Myocyte (in vitro differentiated cells): ENCODE measurements at regions not wholly inside any gene's neighbourhood (a gene's known extent, or its start where the extent isn't known, plus 50 kb on each side); places are given as distances from the start of the nearest gene placed in this dataset.

Source experiments
- DNase-seq: peaks from one replicate; pipeline ENCODE4 v3.0.0-alpha.2; 2012; ENCODE audit warnings: low read depth

DNA sequence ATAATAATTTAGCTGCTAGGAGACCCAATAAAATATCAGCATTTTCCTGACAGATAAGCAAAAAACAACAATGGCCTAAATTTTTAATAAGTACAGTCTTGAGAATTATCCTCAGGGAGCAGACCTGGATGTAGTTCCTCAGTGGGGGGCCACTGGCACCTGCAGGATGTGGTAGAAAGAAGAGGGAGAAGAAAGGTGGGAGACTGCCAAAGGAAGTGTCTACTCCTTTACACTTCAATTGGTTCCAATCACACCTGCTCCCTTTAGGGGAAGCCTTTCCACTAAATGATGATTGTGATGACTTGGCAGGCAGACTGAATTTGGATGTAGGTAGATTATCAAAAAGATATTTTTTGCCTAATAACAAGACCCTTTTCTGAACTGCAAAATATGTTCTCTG is 353.0 kb upstream of the SATB1 start:
- DNase-seq: no peak

DNA sequence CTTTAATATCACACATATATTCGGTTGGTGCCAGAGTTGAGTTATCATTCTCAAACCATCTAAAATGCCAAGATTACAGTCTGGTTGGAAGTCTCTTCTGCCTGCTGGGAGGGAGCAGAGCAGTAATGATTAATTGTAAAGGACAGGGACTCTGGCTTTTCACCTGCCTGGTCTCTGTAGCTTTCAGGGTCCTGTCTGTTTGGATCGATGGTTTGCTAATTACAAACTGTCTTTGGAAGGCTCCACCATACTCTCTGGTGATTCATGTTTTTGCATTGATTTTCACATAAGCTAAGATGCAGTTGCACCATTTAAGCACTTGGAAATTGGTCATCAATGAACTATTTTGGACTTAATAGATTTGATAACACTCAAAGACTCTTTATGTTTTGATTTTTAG is 350.4 kb upstream of the SATB1 start:
- no peak for DNase-seq

DNA sequence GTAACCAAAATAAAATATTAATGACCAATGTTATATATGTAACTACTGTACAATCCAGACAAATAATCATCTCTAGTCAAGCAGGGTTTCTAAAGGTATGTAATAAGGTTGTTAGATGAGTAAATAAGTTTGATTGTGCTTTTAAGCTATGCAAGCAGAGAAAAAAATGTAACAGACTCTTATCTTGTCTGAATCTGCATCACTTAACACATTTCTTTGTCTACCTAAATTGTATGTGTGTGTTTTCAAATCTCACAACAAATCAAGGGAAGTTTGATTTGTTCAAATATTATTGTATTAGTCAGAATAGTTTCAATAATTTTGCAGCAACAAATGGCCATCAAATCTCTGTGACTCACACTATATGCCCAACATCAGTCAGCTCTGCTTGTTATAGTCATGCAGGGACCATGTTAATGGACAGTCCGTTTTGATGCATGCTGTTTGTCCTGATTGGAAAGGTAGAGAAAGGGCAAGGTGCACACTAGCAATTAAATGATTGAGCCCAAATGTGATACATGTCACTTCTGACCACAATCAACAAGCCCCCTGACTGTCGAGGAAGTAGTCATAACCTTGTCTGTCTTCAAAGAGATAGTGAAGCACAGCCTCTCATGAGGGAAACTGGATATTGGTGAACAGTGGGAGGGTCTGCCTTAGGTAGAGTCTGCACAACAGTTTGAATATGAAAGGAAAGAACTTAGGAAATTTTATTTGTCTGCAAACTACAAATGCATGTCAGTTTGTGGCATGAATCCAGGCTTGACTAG is 349.4 kb upstream of the SATB1 start:
- no peak for DNase-seq

DNA sequence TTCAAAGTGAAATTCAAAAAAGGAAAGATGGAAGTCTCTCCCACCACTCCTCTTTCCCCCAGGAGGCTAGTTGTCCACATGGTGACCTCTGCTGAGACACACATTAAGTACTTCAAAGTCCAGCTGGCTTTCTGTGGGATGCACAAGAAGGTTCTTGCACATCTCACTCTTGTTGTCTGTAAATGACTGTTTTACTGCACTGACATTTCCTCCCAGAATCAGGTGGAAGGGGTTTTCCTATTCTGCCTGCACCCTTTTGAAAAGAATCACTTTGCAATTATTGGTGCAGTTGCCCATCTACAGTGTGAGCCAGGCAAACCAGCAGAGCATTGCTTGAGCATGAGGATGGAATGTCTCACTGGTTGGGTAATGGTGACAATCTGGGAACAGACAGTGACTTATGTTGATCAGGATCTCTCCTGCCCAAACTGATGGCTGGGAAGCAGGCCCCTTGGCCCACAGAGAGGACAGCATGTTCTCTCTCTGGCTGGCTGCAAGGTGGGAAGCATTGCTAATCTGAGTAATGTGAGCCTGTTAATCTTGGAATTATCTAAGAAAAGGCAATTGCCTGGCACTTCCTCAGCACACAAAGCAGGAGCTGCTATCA is 347.7 kb upstream of the SATB1 start:
- DNase-seq: peak; percentile 52

DNA sequence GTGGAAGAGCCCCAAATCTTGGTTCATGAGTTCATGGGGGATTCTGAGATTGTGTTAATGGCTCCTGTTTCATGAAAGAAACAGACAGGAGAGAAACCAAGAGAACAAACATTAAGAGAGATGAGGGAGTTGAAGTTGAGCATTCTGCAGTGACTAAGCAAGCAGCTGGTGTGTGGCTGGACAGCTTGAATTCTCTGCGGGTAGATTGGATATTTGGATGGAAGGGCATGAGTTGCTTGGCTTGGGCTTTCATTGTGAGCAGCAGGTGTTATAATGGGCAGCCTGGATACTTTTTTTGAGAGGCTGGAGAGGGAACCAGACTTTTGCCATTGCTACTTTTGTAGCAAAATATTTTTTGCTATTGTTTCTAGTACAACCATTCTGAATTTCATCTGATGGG is 346.8 kb upstream of the SATB1 start:
- peak; percentile 65 for DNase-seq

DNA sequence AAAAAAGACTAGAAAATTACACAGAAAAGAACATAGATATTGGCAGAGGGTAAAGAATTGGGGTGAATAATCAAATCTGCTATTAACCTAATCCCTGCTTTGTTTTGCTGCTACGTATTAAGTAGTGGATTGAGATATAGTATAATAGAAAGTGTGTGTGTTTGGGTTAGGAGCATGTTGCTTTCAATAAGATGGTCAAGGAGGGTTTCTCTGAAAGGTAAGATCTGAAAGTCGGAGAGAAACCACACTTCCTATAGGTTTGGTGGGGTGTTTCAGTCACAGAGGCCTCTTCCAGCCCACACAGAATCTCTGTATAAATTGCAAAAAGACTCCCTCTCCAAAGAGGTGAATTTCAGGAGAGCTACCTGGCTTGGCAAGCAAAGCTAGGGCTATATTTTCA is 345.7 kb upstream of the SATB1 start:
- no peak for DNase-seq

DNA sequence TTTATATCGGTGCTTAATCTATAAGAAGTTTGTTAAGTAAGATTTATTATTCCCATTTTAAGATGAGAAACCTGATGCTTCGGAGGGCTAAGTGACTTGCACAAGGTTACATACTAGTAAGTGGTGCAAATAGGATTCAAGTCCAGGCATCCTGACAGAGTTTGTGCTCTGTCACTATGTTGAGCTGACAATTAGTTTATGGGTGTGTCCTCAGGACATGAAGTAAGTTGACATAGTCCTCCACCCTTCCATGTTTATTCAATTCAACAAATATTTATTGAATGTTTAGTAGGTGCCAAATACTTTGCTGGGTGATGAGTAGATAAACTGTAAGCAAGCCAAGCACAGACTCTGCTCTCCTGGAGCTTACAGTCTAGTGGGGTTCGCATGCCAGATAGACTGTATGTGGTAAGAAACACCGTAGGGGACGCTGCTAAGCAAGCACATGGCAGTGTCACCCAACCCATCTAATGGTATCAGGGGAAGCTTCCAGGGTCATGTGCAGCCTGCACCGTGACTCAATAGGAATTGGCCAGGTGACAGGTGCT is 342.7 kb upstream of the SATB1 start:
- DNase-seq: no peak

DNA sequence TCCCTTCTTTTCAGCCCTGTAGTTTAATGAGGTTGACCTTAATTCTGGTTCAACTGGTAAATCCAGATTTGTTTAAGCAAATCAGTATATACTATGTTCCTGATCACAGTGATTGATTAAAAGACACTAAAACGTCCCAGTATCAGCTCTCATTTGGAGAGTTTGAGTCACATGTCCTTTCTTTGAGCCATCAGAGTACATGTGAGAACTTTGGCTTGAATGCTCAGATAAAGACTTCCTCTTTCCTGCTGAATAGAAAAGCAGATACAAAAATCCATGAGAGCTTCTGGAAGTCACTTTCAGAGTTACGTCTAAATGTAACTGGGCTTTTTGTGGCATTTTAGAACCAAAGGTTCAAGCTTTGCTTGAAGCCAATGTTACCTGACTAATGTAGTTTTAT is 341.8 kb upstream of the SATB1 start:
- no peak for DNase-seq

DNA sequence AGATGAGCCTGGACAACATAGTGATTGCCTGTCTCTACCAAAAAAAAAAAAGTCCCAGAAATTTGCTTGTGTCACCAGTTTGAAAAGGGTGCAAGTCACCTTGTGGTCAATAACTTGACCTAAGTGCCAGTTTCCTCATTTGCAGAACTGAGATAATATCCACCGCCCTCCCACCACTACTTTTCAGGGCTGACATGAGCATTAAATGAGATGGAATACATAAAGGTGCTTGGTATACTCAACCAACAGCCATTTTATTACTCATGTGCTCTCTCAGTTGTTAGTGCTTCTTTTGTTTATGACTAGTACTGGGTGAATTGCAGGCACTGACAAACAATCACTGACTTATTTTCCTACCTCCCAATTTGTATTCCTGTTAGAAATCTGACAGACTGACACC is 340.5 kb upstream of the SATB1 start:
- no peak for DNase-seq

DNA sequence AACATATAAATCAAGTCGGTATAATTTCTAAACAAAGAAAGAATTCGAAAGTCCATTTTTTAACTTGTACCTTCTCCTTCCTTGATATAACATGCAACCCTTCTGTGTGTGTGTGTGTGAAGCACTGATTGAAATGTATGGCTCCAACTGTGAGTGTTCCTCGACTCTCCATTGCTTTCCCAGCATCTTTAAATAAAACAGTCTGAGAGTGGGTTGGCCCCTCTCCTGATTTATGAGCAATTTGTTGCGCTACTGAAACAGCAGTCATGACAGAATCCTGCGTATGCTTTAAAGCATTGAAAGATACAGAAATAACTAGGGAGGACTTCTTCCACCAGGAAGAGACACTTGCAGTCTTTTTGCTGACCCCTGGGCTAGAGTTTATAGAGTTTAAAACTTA is 340.0 kb upstream of the SATB1 start:
- DNase-seq: no peak

DNA sequence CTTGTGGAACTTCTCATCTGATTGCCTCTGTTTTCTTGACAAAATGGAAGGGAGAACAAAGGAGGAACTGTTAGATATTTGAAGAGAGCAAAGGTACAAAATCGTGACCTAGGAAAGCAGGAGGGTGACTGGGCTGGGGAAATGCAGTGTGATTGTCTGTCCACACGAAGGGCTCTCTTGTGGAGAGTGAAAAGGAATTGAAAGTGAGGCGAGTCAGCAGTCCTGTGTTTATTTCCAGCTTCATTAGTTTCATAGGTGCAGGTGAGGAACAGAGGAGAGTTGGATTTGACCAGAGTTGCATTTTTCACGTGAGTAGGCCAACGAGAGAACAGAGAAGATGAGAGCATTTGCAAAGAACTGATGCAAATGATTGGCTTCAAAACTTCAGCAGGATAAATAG is 336.4 kb upstream of the SATB1 start:
- DNase-seq: no peak

DNA sequence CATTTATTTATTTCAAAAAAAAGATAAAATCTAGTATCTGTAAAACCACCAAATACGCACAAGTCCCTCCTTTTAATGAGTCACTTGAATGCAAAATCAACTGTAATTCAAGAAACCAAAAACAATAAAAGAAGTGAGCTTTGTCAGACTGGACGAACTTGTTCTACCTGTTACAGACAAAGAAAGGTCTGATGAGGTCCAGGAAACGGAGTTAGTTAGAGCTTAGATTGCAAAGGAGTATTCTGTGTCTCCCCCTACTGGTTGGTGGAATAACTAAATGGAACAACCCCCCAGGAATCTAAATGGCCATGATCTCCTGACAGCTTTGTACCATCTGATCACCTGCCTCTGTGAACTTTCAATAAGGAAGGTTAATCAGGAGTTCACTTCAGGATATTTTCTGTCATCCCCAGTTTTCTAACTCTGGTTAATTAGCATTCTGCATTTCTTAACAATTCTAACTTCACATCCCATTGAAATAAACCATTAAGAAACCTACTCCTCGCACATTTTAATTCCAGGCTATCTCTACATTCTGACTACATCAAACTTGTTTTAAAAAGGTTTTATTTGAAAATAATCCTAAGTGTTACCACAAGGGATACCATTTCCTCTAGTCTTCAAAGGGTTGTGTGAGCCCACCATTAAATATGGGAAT is 333.0 kb upstream of the SATB1 start:
- peak; percentile 6 for DNase-seq

DNA sequence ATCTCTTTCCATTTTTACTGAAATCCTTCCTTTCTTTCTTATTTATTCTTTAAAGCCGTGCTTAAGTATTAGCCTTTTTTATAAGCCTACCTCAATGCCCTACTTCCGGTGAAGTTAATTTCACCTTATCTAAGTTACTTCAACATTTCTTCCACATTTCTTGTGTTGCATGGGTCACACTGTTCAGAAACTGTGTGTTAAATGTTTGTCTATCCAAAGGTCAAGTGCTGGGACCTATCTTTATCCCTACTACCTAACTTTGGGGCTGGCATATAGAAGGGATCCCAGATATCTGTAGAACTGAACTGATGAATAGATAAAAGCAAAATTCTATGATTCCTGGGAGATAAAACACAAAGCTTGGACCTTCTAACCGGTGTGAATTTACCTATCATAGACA is 332.3 kb upstream of the SATB1 start:
- DNase-seq: no peak

DNA sequence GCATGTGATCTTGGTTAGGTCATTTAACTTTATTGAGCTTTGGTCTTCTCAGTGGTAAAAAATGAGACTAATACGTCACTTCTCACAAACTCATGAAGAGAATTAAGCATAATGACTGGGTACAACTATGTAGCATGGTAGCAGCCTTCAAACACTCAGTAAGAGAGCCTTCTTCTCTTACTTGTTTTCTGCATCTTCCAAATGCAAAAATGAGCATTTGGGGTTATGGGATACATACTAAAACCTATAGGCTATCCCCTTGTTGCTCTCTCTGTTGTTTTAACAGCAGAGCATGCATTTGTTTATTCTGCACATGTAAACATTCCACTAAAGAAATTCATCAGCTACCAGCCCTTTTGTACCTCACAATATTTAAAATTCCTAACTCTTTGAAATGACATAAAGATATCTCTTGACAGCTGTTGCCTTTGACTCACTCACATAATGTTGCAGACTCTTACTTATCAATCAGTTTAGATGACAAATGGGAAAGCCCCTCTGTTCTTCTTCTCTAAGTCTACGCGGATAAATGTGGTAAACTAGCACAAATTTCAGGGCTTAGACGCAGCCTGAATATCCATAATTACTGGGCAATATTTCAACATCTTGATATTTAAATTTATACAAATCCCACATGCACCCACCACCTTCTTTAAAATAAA is 327.3 kb upstream of the SATB1 start:
- DNase-seq: no peak

DNA sequence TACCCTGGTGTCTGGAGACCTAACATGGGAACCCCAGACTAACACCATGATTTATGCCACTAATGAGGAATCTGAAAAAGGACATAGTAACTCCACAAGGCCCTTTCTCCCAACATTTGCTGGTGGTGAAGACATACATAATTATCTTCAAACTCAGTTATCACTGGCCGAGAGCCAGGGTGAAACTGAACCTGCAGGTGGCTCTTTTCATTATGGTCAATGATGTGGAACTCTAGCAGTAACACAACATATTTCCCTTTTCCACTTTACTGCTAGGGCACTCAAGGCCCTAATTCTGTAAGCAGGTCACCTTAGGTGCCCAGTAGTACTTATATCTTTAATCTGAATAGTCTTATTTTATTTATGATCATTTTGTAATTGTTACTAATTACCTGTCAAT is 326.4 kb upstream of the SATB1 start:
- no peak for DNase-seq

DNA sequence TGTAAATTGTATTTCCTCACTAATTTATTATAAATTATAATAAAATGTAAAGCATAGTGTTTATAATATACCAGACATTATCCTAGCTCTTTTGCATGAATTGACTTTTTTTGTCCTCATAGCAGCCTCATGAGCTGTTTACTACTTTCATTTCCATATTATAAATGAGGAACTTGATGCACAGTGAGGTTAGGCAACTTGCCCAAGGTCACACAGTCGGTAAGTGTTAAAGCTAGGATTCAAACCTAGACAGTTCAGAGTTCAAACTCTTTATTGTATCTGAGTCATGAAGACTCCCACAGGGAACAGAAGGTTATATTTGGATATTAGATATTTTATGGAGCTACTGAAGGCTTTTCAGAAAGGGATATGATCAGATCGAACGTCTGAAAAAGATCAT is 322.2 kb upstream of the SATB1 start:
- DNase-seq: no peak

DNA sequence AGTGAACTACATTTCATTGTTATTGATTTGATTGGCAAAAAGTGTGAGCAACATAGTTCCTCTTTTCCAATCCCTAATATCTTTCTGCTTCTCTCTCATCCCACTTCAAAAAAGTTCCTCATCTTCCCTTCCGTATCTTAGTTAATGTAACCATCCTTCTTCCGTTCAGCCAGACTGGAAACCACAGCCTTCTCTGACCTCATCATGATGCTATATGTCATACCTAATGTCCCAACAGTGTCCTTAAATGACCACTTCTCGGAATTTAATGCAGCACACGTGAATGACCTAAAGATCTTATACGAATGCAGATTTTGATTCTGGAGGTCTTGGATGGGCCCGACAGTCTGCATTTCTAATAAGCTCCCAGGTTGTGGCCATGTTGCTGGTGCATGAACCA is 320.3 kb upstream of the SATB1 start:
- no peak for DNase-seq

DNA sequence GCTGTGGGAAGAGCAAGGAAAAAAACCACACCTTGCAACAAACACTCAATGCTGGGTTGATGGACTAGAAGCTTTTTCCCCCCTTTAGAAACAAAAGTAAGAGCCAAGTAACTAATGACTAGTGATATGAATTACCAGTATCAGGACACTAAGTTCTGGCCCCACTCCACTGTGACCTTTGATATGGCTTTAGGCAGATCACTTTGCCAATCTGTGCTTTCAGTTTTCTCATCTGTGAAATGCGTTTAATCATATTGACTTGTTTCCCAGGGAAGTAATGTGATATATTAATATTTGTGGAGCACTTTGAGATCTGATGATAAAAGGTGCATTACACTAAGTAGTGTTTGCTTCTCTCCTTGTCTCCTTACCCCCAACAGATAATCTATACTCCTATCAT is 319.3 kb upstream of the SATB1 start:
- no peak for DNase-seq

DNA sequence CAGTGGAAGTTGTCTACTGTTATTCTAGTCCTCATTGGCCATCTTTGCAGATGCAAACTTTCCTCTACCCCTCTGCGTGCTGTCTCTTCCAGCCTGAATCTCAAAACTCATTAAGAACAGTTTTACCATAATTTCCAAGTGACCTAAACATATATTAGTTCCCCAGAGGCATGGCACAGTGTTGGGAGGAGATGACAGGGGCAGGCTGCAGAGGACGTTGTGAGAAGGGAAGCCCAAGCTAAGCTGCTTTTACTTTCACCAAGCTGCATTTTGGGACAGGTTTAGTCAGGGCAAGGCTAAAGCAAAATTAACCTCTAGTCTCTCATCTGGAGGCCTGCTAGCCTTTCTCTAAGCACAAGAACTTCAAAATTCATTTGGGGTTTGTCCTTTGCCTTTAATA is 318.6 kb upstream of the SATB1 start:
- DNase-seq: no peak

DNA sequence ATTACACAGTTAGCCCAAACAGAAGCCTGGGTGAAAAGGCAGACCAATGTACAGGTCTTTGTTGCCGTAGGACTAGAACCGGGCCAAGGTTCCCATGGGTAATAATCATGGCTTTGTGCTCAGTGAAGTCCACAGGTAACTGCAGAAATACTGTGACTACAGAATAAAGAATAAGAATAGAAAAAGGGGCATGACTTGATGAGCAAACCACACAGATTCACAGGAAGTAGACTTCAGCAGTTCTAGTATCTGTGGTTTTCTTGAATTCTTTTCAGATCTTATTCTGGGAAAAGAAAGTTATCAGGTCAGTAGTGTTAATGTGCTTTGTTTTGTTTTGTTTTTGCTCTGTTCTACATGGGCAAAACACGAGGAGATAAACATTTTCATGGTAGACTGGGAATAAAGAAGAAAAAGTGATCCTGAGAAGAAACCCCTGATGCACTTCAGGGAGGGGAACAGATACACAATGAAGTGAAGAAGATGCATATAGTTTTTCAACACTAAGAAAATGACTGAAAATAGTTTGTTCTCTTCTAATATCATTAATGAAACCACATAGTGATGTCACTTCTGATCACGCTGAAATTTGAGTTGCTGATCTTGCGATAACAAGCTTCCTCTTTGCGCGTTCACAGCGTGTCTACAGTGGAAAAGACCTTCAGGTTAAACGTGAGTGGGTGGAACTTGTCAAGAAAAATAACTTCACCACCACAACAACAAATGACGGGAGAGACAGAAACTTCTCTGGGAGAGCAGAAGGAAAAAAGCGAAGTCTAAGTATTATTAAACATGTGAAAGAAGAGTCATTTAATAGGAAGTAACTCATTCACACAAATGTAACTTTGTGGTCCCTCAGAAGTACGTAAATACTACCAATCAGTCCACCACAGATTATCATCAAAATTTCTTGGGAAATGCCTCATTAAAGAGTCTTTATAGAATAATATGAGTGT is 315.8 kb upstream of the SATB1 start:
- DNase-seq: no peak

DNA sequence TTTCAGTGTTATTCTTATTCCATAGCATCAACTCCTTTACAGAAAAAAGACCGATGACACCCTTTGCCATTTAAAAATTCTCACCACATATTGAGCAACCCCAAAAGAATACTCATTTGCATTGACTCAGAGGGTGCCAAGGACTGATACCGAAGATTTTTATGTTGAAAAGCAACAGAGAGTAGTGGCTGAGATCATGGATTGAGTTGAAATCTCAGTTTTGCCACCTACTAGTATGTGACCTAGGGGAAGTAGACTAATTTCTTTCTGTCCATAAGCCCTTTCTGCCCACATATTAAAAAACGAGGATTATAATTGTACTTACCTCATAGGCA is 313.9 kb upstream of the SATB1 start:
- DNase-seq: no peak
